Neural cell (in vitro differentiated cells): ENCODE measurements at regions not wholly inside any gene's neighbourhood (a gene's known extent, or its start where the extent isn't known, plus 50 kb on each side); places are given as distances from the start of the nearest gene placed in this dataset.

Source experiments
- EP300 ChIP-seq: fragments of 450-650 bp; conservative IDR thresholded peaks from 2 replicates; pipeline ENCODE4 v1.6.1; 2014; ENCODE audit warnings: antibody characterized with exemption, mild to moderate bottlenecking, moderate library complexity; ENCODE audit not compliant: poor library complexity, severe bottlenecking
- EZH2 ChIP-seq: fragments of 200-600, 300-800 bp; shearing (Covaris generic), sonication (generic); IDR thresholded peaks from 2 replicates; pipeline ENCODE4 v1.6.1; 2014; ENCODE audit warnings: antibody characterized with exemption, low read length, borderline replicate concordance, mild to moderate bottlenecking; ENCODE audit not compliant: insufficient read depth, poor library complexity, severe bottlenecking
- MXI1 ChIP-seq: fragments of 450-650 bp; conservative IDR thresholded peaks from 2 replicates; pipeline ENCODE4 v1.6.1; 2014; ENCODE audit warnings: antibody characterized with exemption, mild to moderate bottlenecking; ENCODE audit not compliant: poor library complexity, severe bottlenecking
- POLR2AphosphoS5 ChIP-seq: IDR thresholded peaks from 2 replicates; pipeline ENCODE4 v1.6.1; 2012
- RAD21 ChIP-seq: fragments of 450-650 bp; conservative IDR thresholded peaks from 2 replicates; pipeline ENCODE4 v1.6.1; 2014; ENCODE audit warnings: antibody characterized with exemption, mild to moderate bottlenecking, moderate library complexity
- SMC3 ChIP-seq: fragments of 450-650 bp; conservative IDR thresholded peaks from 2 replicates; pipeline ENCODE4 v1.6.1; 2014; ENCODE audit warnings: antibody characterized with exemption, mild to moderate bottlenecking, moderate library complexity; ENCODE audit not compliant: poor library complexity
- TAF1 ChIP-seq: IDR thresholded peaks from 2 replicates; pipeline ENCODE4 v1.6.1; 2012; ENCODE audit warnings: low read depth
- TF ChIP-seq, protein P1 (sequence below): fragments of 450-650 bp; IDR thresholded peaks from 2 replicates; pipeline ENCODE4 v1.5.1; 2014; ENCODE audit warnings: antibody characterized with exemption, mild to moderate bottlenecking, moderate library complexity; ENCODE audit not compliant: poor library complexity, severe bottlenecking
- TF ChIP-seq, protein P2 (sequence below): IDR thresholded peaks from 2 replicates; pipeline ENCODE4 v1.6.1; 2012; ENCODE audit warnings: borderline replicate concordance

DNA sequence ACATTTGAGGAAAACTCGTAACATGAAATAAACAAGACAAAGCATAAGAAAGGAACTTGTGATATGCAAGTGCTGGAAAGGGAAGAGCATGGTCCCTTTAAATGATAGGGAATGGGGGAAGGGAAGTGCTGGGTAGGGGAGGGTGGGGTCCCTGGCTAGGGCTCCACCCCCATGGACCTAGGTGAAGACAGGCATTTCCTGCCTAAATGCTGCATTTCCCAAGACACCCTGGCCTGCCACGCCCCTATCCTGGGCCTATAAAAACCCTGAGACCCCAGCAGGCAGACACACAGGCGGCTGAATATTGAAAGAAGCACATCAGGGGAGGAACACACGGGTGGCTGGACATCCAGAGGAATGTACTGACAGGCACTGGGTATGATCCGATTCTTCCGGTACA lies 499.9 kb downstream of the ZEB2 start:
- TF ChIP-seq, protein P1, sequence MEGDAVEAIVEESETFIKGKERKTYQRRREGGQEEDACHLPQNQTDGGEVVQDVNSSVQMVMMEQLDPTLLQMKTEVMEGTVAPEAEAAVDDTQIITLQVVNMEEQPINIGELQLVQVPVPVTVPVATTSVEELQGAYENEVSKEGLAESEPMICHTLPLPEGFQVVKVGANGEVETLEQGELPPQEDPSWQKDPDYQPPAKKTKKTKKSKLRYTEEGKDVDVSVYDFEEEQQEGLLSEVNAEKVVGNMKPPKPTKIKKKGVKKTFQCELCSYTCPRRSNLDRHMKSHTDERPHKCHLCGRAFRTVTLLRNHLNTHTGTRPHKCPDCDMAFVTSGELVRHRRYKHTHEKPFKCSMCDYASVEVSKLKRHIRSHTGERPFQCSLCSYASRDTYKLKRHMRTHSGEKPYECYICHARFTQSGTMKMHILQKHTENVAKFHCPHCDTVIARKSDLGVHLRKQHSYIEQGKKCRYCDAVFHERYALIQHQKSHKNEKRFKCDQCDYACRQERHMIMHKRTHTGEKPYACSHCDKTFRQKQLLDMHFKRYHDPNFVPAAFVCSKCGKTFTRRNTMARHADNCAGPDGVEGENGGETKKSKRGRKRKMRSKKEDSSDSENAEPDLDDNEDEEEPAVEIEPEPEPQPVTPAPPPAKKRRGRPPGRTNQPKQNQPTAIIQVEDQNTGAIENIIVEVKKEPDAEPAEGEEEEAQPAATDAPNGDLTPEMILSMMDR = no peak
- TF ChIP-seq RAD21 (no peak), TAF1 (no peak), EZH2 (no peak), EP300 (no peak), POLR2AphosphoS5 (no peak), SMC3 (no peak), MXI1 (no peak)
- TF ChIP-seq, protein P2, sequence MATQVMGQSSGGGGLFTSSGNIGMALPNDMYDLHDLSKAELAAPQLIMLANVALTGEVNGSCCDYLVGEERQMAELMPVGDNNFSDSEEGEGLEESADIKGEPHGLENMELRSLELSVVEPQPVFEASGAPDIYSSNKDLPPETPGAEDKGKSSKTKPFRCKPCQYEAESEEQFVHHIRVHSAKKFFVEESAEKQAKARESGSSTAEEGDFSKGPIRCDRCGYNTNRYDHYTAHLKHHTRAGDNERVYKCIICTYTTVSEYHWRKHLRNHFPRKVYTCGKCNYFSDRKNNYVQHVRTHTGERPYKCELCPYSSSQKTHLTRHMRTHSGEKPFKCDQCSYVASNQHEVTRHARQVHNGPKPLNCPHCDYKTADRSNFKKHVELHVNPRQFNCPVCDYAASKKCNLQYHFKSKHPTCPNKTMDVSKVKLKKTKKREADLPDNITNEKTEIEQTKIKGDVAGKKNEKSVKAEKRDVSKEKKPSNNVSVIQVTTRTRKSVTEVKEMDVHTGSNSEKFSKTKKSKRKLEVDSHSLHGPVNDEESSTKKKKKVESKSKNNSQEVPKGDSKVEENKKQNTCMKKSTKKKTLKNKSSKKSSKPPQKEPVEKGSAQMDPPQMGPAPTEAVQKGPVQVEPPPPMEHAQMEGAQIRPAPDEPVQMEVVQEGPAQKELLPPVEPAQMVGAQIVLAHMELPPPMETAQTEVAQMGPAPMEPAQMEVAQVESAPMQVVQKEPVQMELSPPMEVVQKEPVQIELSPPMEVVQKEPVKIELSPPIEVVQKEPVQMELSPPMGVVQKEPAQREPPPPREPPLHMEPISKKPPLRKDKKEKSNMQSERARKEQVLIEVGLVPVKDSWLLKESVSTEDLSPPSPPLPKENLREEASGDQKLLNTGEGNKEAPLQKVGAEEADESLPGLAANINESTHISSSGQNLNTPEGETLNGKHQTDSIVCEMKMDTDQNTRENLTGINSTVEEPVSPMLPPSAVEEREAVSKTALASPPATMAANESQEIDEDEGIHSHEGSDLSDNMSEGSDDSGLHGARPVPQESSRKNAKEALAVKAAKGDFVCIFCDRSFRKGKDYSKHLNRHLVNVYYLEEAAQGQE = no peak
